Liver (tissue), 8 donors: ENCODE measurements at regions not wholly inside any gene's neighbourhood (a gene's known extent, or its start where the extent isn't known, plus 50 kb on each side); places are given as distances from the start of the nearest gene placed in this dataset.

ENCODE experiments used
- DNase-seq: peaks from one replicate; pipeline ENCODE4 v3.0.0-alpha.2; 2017; ENCODE audit warnings: low spot score
- H3K27ac ChIP-seq, 2 donors: one replicate each; pipeline ENCODE4 v1.7.0; 2013; ENCODE audit warnings: inconsistent platforms in 2 of 2, low read length in 2 of 2, control low read depth in 1 of 2, low read depth in 1 of 2, mild to moderate bottlenecking in 1 of 2
- H3K27me3 ChIP-seq, 4 donors: one replicate each; pipeline versions ENCODE4 v1.6.1 to v1.7.0; 2013; ENCODE audit warnings: low read length in 3 of 4, inconsistent platforms in 1 of 4, mild to moderate bottlenecking in 1 of 4, moderate library complexity in 1 of 4; ENCODE audit not compliant: control insufficient read depth in 4 of 4, insufficient read depth in 4 of 4
- H3K36me3 ChIP-seq, 4 donors: one replicate each; pipeline versions ENCODE4 v1.6.1 to v1.7.0; 2013; ENCODE audit warnings: low read length in 3 of 4, mild to moderate bottlenecking in 3 of 4, low read depth in 1 of 4, moderate library complexity in 1 of 4; ENCODE audit not compliant: control insufficient read depth in 4 of 4, insufficient read depth in 3 of 4
- H3K4me1 ChIP-seq, 4 donors: one replicate each; pipeline versions ENCODE4 v1.6.1 to v1.7.0; 2013; ENCODE audit warnings: low read length in 3 of 4, mild to moderate bottlenecking in 3 of 4, moderate library complexity in 1 of 4; ENCODE audit not compliant: control insufficient read depth in 4 of 4, insufficient read depth in 4 of 4
- H3K4me3 ChIP-seq, 3 donors: one replicate each; pipeline versions ENCODE4 v1.6.1 to v1.7.0; 2013; ENCODE audit warnings: low read length in 3 of 3, control low read depth in 1 of 3, low read depth in 1 of 3, mild to moderate bottlenecking in 1 of 3
- H3K9ac ChIP-seq, 2 donors: one replicate each; pipeline ENCODE4 v1.7.0; 2013; ENCODE audit warnings: low read length in 2 of 2, mild to moderate bottlenecking in 2 of 2, moderate library complexity in 2 of 2, control low read depth in 1 of 2, low read depth in 1 of 2
- H3K9me3 ChIP-seq, 4 donors: one replicate each; pipeline versions ENCODE4 v1.6.1 to v1.7.0; 2013; ENCODE audit warnings: low read length in 3 of 4; ENCODE audit not compliant: control insufficient read depth in 4 of 4
- EGR1 ChIP-seq, 2 donors: IDR thresholded peaks; 2 replicates each; pipeline ENCODE4 v1.6.1; 2016 to 2018; ENCODE audit warnings: antibody characterized with exemption in 2 of 2, low read depth in 2 of 2
- FOXA1 ChIP-seq: IDR thresholded peaks from 2 replicates; pipeline ENCODE4 v1.6.1; 2016; ENCODE audit warnings: antibody characterized with exemption
- FOXA2 ChIP-seq: IDR thresholded peaks from 2 replicates; pipeline ENCODE4 v1.6.1; 2016; ENCODE audit warnings: antibody characterized with exemption
- GABPA ChIP-seq, 2 donors: IDR thresholded peaks in 1 of 2; conservative IDR thresholded peaks in 1 of 2; 2 replicates each; pipeline ENCODE4 v1.6.1; 2016; ENCODE audit warnings: antibody characterized with exemption in 2 of 2, mild to moderate bottlenecking in 1 of 2, moderate library complexity in 1 of 2
- HNF4A ChIP-seq, 2 donors: conservative IDR thresholded peaks; 2 replicates each; pipeline ENCODE4 v1.6.1; 2016; ENCODE audit warnings: antibody characterized with exemption in 2 of 2, mild to moderate bottlenecking in 2 of 2
- HNF4G ChIP-seq: IDR thresholded peaks from 2 replicates; pipeline ENCODE4 v1.6.1; 2016; ENCODE audit warnings: antibody characterized with exemption
- JUND ChIP-seq, 2 donors: IDR thresholded peaks; 2 replicates each; pipeline ENCODE4 v1.6.1; 2016; ENCODE audit warnings: antibody characterized with exemption in 2 of 2
- NR2F2 ChIP-seq: IDR thresholded peaks from 2 replicates; pipeline ENCODE4 v1.6.1; 2016; ENCODE audit warnings: antibody characterized with exemption
- RAD21 ChIP-seq, 2 donors: IDR thresholded peaks; 2 replicates each; pipeline ENCODE4 v1.6.1; 2016; ENCODE audit warnings: antibody characterized with exemption in 2 of 2, mild to moderate bottlenecking in 2 of 2
- RXRA ChIP-seq, 2 donors: IDR thresholded peaks; 2 replicates each; pipeline ENCODE4 v1.6.1; 2017 to 2018; ENCODE audit warnings: antibody characterized with exemption in 2 of 2, mild to moderate bottlenecking in 1 of 2
- SP1 ChIP-seq: IDR thresholded peaks from 2 replicates; pipeline ENCODE4 v1.6.1; 2018; ENCODE audit warnings: antibody characterized with exemption, mild to moderate bottlenecking
- TAF1 ChIP-seq: conservative IDR thresholded peaks from 2 replicates; pipeline ENCODE4 v1.6.1; 2016; ENCODE audit warnings: antibody characterized with exemption, mild to moderate bottlenecking
- YY1 ChIP-seq: IDR thresholded peaks from 2 replicates; pipeline ENCODE4 v1.6.1; 2016; ENCODE audit warnings: antibody characterized with exemption, mild to moderate bottlenecking
- WGBS: extraction: QIAGEN DNeasy Blood & Tissue Kit; methylation state at CpG from one replicate; pipeline ENCODE4 v1.1.7; 2013; 5-methylcytosine and 5-hydroxymethylcytosine counted together
- TF ChIP-seq, protein P1 (sequence below): IDR thresholded peaks from 2 replicates; pipeline ENCODE4 v1.6.1; 2016; ENCODE audit warnings: antibody characterized with exemption
- TF ChIP-seq, protein P2 (sequence below): fragments of 150-350 bp; IDR thresholded peaks from 2 replicates; pipeline ENCODE4 v1.5.1; 2017; ENCODE audit warnings: improper control_type of control experiment, low read depth, low read length; ENCODE audit not compliant: missing input control
- TF ChIP-seq, protein P3 (sequence below): IDR thresholded peaks from 2 replicates; pipeline ENCODE4 v1.6.1; 2016; ENCODE audit warnings: antibody characterized with exemption, mild to moderate bottlenecking
- TF ChIP-seq, protein P4 (sequence below): IDR thresholded peaks from 2 replicates; pipeline ENCODE4 v1.6.1; 2016; ENCODE audit warnings: antibody characterized with exemption
- TF ChIP-seq, protein P5 (sequence below): IDR thresholded peaks from 2 replicates; pipeline ENCODE4 v1.6.1; 2016; ENCODE audit warnings: antibody characterized with exemption
- donor health status: healthy.
- donor health status: healthy.
- donor health status: healthy.
- donor health status: healthy.
- donor health status: healthy.

DNA sequence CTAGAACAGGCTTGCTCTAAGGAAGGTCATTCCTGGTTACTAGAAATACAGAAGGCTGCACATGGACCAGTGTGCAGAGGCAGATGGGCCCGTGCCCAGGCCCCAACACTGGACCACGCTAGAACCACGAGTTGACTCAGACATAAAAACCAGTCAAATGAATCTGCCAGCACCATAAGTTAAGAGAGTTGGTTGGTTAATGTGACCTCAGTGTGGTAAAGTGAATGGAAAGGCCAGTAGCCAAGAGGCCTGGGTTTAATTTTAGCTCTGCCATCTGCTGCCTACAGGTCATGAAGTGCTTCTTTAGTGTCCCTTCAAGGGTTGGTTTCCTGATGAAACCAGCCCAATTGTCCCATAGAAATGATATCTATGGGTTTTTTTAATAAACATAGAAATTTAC is 329.6 kb upstream of the NRP1 start:
- no peaks in the 10 kb centered on the region for H3K4me1 ChIP-seq
- 90% methylated on average over 3 of the region's 3 CpGs for WGBS

More for the DNA sequence above, 329.6 kb upstream of the NRP1 start:
- Histone ChIP-seq H3K27me3 (no peaks in the 10 kb centered on the region), H3K27ac (no peak overlapping the region), H3K4me3 (no peak overlapping the region), H3K9ac (no peak overlapping the region), H3K36me3 (no peaks in the 10 kb centered on the region), H3K9me3 (peaks cover 0 to 3% (median 0%) of the 10 kb centered on the region in 4 donors)
- DNase-seq: no peak
- no peak for TF ChIP-seq TAF1
- TF ChIP-seq JUND (IDR thresholded peaks at IDR 0.05): no peak
- no peak for TF ChIP-seq GABPA (IDR thresholded peaks at IDR 0.05 in 1 of 2, conservative IDR thresholded peaks at IDR 0.05 in 1 of 2)
- TF ChIP-seq EGR1 (IDR thresholded peaks at IDR 0.05; ENCODE audit: low read depth in 2 of 2): no peak
- TF ChIP-seq, protein P1, sequence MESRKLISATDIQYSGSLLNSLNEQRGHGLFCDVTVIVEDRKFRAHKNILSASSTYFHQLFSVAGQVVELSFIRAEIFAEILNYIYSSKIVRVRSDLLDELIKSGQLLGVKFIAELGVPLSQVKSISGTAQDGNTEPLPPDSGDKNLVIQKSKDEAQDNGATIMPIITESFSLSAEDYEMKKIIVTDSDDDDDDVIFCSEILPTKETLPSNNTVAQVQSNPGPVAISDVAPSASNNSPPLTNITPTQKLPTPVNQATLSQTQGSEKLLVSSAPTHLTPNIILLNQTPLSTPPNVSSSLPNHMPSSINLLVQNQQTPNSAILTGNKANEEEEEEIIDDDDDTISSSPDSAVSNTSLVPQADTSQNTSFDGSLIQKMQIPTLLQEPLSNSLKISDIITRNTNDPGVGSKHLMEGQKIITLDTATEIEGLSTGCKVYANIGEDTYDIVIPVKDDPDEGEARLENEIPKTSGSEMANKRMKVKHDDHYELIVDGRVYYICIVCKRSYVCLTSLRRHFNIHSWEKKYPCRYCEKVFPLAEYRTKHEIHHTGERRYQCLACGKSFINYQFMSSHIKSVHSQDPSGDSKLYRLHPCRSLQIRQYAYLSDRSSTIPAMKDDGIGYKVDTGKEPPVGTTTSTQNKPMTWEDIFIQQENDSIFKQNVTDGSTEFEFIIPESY: no peak
- TF ChIP-seq NR2F2: no peak
- TF ChIP-seq FOXA2: no peak
- TF ChIP-seq FOXA1: no peak
- TF ChIP-seq SP1: no peak
- TF ChIP-seq HNF4G: no peak
- TF ChIP-seq, protein P2, sequence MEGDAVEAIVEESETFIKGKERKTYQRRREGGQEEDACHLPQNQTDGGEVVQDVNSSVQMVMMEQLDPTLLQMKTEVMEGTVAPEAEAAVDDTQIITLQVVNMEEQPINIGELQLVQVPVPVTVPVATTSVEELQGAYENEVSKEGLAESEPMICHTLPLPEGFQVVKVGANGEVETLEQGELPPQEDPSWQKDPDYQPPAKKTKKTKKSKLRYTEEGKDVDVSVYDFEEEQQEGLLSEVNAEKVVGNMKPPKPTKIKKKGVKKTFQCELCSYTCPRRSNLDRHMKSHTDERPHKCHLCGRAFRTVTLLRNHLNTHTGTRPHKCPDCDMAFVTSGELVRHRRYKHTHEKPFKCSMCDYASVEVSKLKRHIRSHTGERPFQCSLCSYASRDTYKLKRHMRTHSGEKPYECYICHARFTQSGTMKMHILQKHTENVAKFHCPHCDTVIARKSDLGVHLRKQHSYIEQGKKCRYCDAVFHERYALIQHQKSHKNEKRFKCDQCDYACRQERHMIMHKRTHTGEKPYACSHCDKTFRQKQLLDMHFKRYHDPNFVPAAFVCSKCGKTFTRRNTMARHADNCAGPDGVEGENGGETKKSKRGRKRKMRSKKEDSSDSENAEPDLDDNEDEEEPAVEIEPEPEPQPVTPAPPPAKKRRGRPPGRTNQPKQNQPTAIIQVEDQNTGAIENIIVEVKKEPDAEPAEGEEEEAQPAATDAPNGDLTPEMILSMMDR: no peak
- TF ChIP-seq, protein P3, sequence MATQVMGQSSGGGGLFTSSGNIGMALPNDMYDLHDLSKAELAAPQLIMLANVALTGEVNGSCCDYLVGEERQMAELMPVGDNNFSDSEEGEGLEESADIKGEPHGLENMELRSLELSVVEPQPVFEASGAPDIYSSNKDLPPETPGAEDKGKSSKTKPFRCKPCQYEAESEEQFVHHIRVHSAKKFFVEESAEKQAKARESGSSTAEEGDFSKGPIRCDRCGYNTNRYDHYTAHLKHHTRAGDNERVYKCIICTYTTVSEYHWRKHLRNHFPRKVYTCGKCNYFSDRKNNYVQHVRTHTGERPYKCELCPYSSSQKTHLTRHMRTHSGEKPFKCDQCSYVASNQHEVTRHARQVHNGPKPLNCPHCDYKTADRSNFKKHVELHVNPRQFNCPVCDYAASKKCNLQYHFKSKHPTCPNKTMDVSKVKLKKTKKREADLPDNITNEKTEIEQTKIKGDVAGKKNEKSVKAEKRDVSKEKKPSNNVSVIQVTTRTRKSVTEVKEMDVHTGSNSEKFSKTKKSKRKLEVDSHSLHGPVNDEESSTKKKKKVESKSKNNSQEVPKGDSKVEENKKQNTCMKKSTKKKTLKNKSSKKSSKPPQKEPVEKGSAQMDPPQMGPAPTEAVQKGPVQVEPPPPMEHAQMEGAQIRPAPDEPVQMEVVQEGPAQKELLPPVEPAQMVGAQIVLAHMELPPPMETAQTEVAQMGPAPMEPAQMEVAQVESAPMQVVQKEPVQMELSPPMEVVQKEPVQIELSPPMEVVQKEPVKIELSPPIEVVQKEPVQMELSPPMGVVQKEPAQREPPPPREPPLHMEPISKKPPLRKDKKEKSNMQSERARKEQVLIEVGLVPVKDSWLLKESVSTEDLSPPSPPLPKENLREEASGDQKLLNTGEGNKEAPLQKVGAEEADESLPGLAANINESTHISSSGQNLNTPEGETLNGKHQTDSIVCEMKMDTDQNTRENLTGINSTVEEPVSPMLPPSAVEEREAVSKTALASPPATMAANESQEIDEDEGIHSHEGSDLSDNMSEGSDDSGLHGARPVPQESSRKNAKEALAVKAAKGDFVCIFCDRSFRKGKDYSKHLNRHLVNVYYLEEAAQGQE: no peak
- no peak for TF ChIP-seq RAD21 (IDR thresholded peaks at IDR 0.05)
- TF ChIP-seq, protein P4, sequence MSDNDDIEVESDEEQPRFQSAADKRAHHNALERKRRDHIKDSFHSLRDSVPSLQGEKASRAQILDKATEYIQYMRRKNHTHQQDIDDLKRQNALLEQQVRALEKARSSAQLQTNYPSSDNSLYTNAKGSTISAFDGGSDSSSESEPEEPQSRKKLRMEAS: no peak
- TF ChIP-seq YY1: no peak
- TF ChIP-seq HNF4A (conservative IDR thresholded peaks at IDR 0.05): no peak
- TF ChIP-seq RXRA (IDR thresholded peaks at IDR 0.05): no peak
- TF ChIP-seq, protein P5, sequence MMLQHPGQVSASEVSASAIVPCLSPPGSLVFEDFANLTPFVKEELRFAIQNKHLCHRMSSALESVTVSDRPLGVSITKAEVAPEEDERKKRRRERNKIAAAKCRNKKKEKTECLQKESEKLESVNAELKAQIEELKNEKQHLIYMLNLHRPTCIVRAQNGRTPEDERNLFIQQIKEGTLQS: no peak
